ENCODE measurements at regions not wholly inside any gene's neighbourhood (a gene's known extent, or its start where the extent isn't known, plus 50 kb on each side); places are given as distances from the start of the nearest gene placed in this dataset.

DNA sequence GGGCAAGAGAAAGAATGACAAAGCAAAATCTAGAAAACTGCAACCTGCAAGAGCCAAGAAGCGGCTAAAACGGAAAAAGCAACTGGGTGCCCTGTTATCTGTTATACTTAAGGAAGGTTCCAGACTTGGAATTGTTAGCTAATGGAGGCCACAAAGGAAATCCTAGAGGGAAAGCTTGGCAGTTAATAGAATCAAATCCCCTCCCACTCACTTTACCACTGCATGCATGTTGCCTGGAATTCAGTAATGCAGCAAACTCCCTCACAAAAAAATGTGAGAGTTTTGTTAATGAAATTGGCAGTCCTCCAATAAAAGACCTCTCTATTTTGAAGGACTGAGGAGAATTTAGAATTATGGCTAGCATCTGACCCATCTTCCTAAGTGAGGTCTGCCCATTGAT is 164.2 kb upstream of the SOX5 start:
- peaks cover 0 to 39% (median 5%) of the 10 kb centered on the region in 4 donors for H3K4me1 ChIP-seq
- H3K4me3 ChIP-seq = no peak overlapping the region
- H3K9me3 ChIP-seq = no peaks in the 10 kb centered on the region
- TF ChIP-seq, protein P1, sequence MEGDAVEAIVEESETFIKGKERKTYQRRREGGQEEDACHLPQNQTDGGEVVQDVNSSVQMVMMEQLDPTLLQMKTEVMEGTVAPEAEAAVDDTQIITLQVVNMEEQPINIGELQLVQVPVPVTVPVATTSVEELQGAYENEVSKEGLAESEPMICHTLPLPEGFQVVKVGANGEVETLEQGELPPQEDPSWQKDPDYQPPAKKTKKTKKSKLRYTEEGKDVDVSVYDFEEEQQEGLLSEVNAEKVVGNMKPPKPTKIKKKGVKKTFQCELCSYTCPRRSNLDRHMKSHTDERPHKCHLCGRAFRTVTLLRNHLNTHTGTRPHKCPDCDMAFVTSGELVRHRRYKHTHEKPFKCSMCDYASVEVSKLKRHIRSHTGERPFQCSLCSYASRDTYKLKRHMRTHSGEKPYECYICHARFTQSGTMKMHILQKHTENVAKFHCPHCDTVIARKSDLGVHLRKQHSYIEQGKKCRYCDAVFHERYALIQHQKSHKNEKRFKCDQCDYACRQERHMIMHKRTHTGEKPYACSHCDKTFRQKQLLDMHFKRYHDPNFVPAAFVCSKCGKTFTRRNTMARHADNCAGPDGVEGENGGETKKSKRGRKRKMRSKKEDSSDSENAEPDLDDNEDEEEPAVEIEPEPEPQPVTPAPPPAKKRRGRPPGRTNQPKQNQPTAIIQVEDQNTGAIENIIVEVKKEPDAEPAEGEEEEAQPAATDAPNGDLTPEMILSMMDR (IDR thresholded peaks at IDR 0.05) = no peak
- no peak overlapping the region for H3K27ac ChIP-seq
- DNase-seq = no peak
- no peaks in the 10 kb centered on the region for H3K36me3 ChIP-seq
- no peaks in the 10 kb centered on the region for H3K27me3 ChIP-seq
- intact Hi-C loops (cut with DNase I; ENCODE audit: low total_unique reads) = no loop called here

GRCh38 chr12:24111616-24112015 is 162.1 kb upstream of the SOX5 start:
- Histone ChIP-seq H3K4me3 (no peak overlapping the region), H3K9me3 (no peaks in the 10 kb centered on the region), H3K27me3 (no peaks in the 10 kb centered on the region), H3K27ac (no peak overlapping the region), H3K36me3 (no peaks in the 10 kb centered on the region), H3K4me1 (peaks cover 0 to 29% (median 1%) of the 10 kb centered on the region in 4 donors)
- intact Hi-C loops (cut with DNase I; ENCODE audit: low total_unique reads) = no loop called here
- no peak for DNase-seq
- TF ChIP-seq, protein P1 (IDR thresholded peaks at IDR 0.05) = no peak

DNA sequence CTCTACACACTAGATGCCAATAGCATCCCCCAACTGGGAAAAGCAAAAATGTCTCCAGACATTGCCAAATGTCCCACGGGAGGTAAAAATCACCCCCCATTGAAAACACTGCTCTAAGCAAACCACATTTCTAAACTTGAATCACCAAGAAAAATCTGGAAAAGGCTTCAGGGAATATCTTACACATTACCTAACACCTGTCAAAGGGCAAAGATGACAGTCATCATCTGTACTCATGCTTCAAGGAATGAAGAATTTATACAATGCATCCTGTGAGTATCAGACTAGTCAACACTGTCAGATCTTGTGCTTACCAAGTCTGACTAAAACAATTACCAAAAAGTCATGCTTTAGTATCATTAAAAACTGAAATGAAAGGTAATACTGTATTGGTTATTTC is 161.6 kb upstream of the SOX5 start:
- Histone ChIP-seq H3K36me3 (no peaks in the 10 kb centered on the region), H3K4me1 (peaks cover 0 to 29% (median 1%) of the 10 kb centered on the region in 4 donors), H3K27ac (no peak overlapping the region), H3K9me3 (no peaks in the 10 kb centered on the region), H3K27me3 (no peaks in the 10 kb centered on the region), H3K4me3 (no peak overlapping the region)
- TF ChIP-seq, protein P1 (IDR thresholded peaks at IDR 0.05) = no peak
- no peak for DNase-seq
- intact Hi-C loops (cut with DNase I; ENCODE audit: low total_unique reads) = no loop called here

GRCh38 chr12:24109381-24110039 is 160.0 kb upstream of the SOX5 start:
- no peak for DNase-seq
- Histone ChIP-seq H3K27me3 (no peaks in the 10 kb centered on the region), H3K27ac (no peak overlapping the region), H3K36me3 (no peaks in the 10 kb centered on the region), H3K4me3 (no peak overlapping the region), H3K4me1 (peaks cover 0 to 29% (median 1%) of the 10 kb centered on the region in 4 donors), H3K9me3 (peaks cover 0 to 8% (median 0%) of the 10 kb centered on the region in 3 donors)
- TF ChIP-seq, protein P1 (IDR thresholded peaks at IDR 0.05) = peak; percentile 36 to 39
- intact Hi-C loops (cut with DNase I; ENCODE audit: low total_unique reads) = no loop called here

- no peaks in the 10 kb centered on the region for H3K4me1 ChIP-seq
- no peak for DNase-seq
- no peaks in the 10 kb centered on the region for H3K36me3 ChIP-seq
- H3K27ac ChIP-seq = no peak overlapping the region
- TF ChIP-seq, protein P1 (IDR thresholded peaks at IDR 0.05) = no peak
- no peaks in the 10 kb centered on the region for H3K27me3 ChIP-seq
- no peak overlapping the region for H3K4me3 ChIP-seq
- intact Hi-C loops (cut with DNase I; ENCODE audit: low total_unique reads) = no loop called here
- peaks cover 0 to 9% (median 0%) of the 10 kb centered on the region in 3 donors for H3K9me3 ChIP-seq
Measured at GRCh38 chr12:24102676-24103075, 153.2 kb upstream of the SOX5 start.
